ENCODE measurements at regions not wholly inside any gene's neighbourhood (a gene's known extent, or its start where the extent isn't known, plus 50 kb on each side); places are given as distances from the start of the nearest gene placed in this dataset.

GRCh38 chr2:22697054-22697788 lies 687.8 kb upstream of the KLHL29 start:
- no peak for DNase-seq

- DNase-seq, result no peak
Measured at GRCh38 chr2:22701561-22702160, 683.3 kb upstream of the KLHL29 start.

GRCh38 chr2:22703286-22703920 lies 681.6 kb upstream of the KLHL29 start:
- DNase-seq, result no peak

GRCh38 chr2:22719396-22719795 lies 665.6 kb upstream of the KLHL29 start:
- DNase-seq, result no peak

GRCh38 chr2:22729466-22729865 lies 655.5 kb upstream of the KLHL29 start:
- DNase-seq, result no peak

- no peak for DNase-seq
Measured at GRCh38 chr2:22734373-22735045, 650.5 kb upstream of the KLHL29 start.

GRCh38 chr2:22737144-22737543 lies 647.8 kb upstream of the KLHL29 start:
- no peak for DNase-seq

GRCh38 chr2:22741216-22741615 lies 643.8 kb upstream of the KLHL29 start:
- DNase-seq, result no peak

- no peak for DNase-seq
Measured at GRCh38 chr2:22748909-22749308, 636.1 kb upstream of the KLHL29 start.

GRCh38 chr2:22753476-22753875 lies 631.5 kb upstream of the KLHL29 start:
- DNase-seq, result no peak

- DNase-seq, result no peak
Measured at GRCh38 chr2:22756276-22757043, 628.5 kb upstream of the KLHL29 start.

- no peak for DNase-seq
Measured at GRCh38 chr2:22769497-22769896, 615.5 kb upstream of the KLHL29 start.

GRCh38 chr2:22784566-22784965 lies 600.4 kb upstream of the KLHL29 start:
- no peak for DNase-seq

GRCh38 chr2:22786817-22787216 lies 598.2 kb upstream of the KLHL29 start:
- DNase-seq, result no peak

GRCh38 chr2:22787745-22788144 lies 597.2 kb upstream of the KLHL29 start:
- DNase-seq, result no peak

GRCh38 chr2:22788749-22789327 lies 596.1 kb upstream of the KLHL29 start:
- DNase-seq, result no peak

- no peak for DNase-seq
Measured at GRCh38 chr2:22795287-22795866, 589.6 kb upstream of the KLHL29 start.

- no peak for DNase-seq
Measured at GRCh38 chr2:22798386-22798785, 586.6 kb upstream of the KLHL29 start.

GRCh38 chr2:22800412-22800811 lies 584.6 kb upstream of the KLHL29 start:
- no peak for DNase-seq

GRCh38 chr2:22801071-22801470 lies 583.9 kb upstream of the KLHL29 start:
- no peak for DNase-seq

GRCh38 chr2:22801970-22802369 lies 583.0 kb upstream of the KLHL29 start:
- no peak for DNase-seq

- DNase-seq, result no peak
Measured at GRCh38 chr2:22807872-22808271, 577.1 kb upstream of the KLHL29 start.

Measured in stimulated activated CD4-positive, alpha-beta T cell treated with anti-CD3 and anti-CD28 coated beads, Interleukin-2, amount 100 ng/mL, for 24 hours (primary cell).